Tibial nerve (tissue), 3 donors: ENCODE measurements at regions not wholly inside any gene's neighbourhood (a gene's known extent, or its start where the extent isn't known, plus 50 kb on each side); places are given as distances from the start of the nearest gene placed in this dataset.

Source experiments
- POLR2A ChIP-seq, 2 donors: fragments of 450-650 bp; IDR thresholded peaks; one replicate each; pipeline ENCODE4 v1.6.1; 2017; ENCODE audit warnings: antibody characterized with exemption in 2 of 2, mild to moderate bottlenecking in 2 of 2, moderate library complexity in 2 of 2
- TF ChIP-seq, protein P1 (sequence below), 5 experiments: fragments of 200-600 bp in 3 of 5; fragments of 450-650 bp in 2 of 5; sonication (generic) in 3 of 5; IDR thresholded peaks; one replicate each; pipeline ENCODE4 v1.5.1; 2016 to 2019; ENCODE audit warnings: antibody characterized with exemption in 5 of 5, mild to moderate bottlenecking in 3 of 5, moderate library complexity in 2 of 5

DNA sequence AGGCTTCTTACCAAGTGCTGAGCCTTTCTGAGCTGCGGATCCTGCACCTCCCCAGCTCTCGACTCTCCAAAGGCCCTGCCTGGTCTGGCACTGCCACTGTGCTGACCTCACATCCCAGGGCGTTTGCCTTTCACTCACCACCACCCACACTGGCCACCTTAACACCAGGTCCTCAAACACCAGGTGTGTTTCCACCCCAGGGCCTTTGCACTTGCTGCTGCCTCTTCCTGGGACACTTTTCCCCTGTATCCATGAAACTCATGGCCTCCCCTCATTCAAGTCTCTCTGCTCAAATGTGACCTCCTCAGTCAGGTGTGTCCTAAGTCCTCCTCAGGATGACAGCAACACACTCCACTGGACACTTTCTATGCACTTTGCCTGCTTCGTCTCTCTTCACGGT lies 51.4 kb upstream of the ANO1 start:
- no peak for TF ChIP-seq POLR2A (IDR thresholded peaks at IDR 0.05)
- TF ChIP-seq, protein P1, sequence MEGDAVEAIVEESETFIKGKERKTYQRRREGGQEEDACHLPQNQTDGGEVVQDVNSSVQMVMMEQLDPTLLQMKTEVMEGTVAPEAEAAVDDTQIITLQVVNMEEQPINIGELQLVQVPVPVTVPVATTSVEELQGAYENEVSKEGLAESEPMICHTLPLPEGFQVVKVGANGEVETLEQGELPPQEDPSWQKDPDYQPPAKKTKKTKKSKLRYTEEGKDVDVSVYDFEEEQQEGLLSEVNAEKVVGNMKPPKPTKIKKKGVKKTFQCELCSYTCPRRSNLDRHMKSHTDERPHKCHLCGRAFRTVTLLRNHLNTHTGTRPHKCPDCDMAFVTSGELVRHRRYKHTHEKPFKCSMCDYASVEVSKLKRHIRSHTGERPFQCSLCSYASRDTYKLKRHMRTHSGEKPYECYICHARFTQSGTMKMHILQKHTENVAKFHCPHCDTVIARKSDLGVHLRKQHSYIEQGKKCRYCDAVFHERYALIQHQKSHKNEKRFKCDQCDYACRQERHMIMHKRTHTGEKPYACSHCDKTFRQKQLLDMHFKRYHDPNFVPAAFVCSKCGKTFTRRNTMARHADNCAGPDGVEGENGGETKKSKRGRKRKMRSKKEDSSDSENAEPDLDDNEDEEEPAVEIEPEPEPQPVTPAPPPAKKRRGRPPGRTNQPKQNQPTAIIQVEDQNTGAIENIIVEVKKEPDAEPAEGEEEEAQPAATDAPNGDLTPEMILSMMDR (IDR thresholded peaks at IDR 0.05), result no peak
